ENCODE measurements at regions not wholly inside any gene's neighbourhood (a gene's known extent, or its start where the extent isn't known, plus 50 kb on each side); places are given as distances from the start of the nearest gene placed in this dataset.

DNA sequence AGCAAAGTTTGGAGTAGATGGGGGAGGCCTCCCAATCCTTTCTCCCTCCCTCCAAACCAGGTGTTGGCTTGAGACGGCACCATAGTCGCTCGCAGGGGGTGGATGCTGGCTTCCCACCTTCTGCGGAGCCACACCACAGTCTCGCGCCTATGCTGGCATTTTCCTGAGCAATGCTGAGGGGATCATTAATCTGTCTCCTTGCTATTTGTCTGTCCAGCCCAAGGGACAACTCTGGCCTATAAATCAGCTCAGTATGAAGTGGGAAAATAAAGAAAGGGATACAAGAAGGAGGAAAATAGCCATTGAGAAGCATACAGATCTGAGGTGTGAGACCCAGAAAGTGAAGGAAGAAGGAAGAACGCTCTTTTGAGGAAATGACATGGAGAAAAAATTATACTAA is 53.5 kb upstream of the CADM1 start:
- no peak for DNase-seq (ENCODE audit: low spot score)
- POLR2A ChIA-PET: no interaction called here
- CTCF ChIA-PET (ENCODE audit: low intra/inter-chr PET ratio, low total read pairs): no interaction called here
- no TSS peak for BruUV-seq (replicated peaks)
- H3K4me1 ChIP-seq (ENCODE audit: insufficient read depth, low read length): peaks cover 17% of the 10 kb centered on the region
- H3K9ac ChIP-seq (ENCODE audit: insufficient read depth, low read depth, low read length): no peak overlapping the region
- H2AFZ ChIP-seq (ENCODE audit: low read length): no peak overlapping the region
- H3K27ac ChIP-seq (ENCODE audit: extremely low read length, insufficient read depth, low read length): no peak overlapping the region
- no peak overlapping the region for H3K4me2 ChIP-seq (ENCODE audit: low read depth, low read length)
- no peaks in the 10 kb centered on the region for H3K79me2 ChIP-seq (ENCODE audit: insufficient read depth, low read length)
- no peaks in the 10 kb centered on the region for H3K36me3 ChIP-seq (replicated peaks in 1 of 2; ENCODE audit: control insufficient read depth in 1 of 2, insufficient read depth in 2 of 2, low read length in 2 of 2)
- no peaks in the 10 kb centered on the region for H3K27me3 ChIP-seq (ENCODE audit: control insufficient read depth in 1 of 2, insufficient read depth in 2 of 2, low read length in 2 of 2)
- TF ChIP-seq, protein P1, sequence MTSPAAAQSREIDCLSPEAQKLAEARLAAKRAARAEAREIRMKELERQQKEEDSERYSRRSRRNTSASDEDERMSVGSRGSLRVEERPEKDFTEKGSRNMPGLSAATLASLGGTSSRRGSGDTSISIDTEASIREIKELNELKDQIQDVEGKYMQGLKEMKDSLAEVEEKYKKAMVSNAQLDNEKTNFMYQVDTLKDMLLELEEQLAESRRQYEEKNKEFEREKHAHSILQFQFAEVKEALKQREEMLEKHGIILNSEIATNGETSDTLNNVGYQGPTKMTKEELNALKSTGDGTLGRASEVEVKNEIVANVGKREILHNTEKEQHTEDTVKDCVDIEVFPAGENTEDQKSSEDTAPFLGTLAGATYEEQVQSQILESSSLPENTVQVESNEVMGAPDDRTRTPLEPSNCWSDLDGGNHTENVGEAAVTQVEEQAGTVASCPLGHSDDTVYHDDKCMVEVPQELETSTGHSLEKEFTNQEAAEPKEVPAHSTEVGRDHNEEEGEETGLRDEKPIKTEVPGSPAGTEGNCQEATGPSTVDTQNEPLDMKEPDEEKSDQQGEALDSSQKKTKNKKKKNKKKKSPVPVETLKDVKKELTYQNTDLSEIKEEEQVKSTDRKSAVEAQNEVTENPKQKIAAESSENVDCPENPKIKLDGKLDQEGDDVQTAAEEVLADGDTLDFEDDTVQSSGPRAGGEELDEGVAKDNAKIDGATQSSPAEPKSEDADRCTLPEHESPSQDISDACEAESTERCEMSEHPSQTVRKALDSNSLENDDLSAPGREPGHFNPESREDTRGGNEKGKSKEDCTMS (CRISPR knock-in tag; conservative IDR thresholded peaks at IDR 0.05): no peak
- TF ChIP-seq STAG1 (CRISPR knock-in tag; IDR thresholded peaks at IDR 0.05) (no peak), SPEN (CRISPR knock-in tag; IDR thresholded peaks at IDR 0.05; ENCODE audit: low read depth) (no peak), MYC (CRISPR knock-in tag; IDR thresholded peaks at IDR 0.05; ENCODE audit: borderline replicate concordance) (no peak), ZNF567 (CRISPR knock-in tag; IDR thresholded peaks at IDR 0.05; ENCODE audit: borderline replicate concordance) (no peak), KMT2B (CRISPR knock-in tag; IDR thresholded peaks at IDR 0.05) (no peak)
- intact Hi-C loops (cut with micrococcal nuclease; ENCODE audit: unreplicated experiment): no loop called here
- FAIRE-seq: no peak
- H4K20me1 ChIP-seq (ENCODE audit: insufficient read depth, low read length): no peaks in the 10 kb centered on the region
- in situ Hi-C loops (cut with HindIII; ENCODE audit: extremely low pct_ligation_motif_present, low pct_unique_long_range_greater_than_20kb): no loop called here
- H3K4me3 ChIP-seq (replicated peaks in 1 of 3; ENCODE audit: insufficient read depth in 1 of 3, low read depth in 2 of 3, low read length in 3 of 3): no peak overlapping the region
- WGBS (ENCODE audit: low lambda C conversion rate): 68% methylated on average over 7 of the region's 7 CpGs
- ATAC-seq: no peak
- H3K9me3 ChIP-seq (ENCODE audit: low read length): no peaks in the 10 kb centered on the region

DNA sequence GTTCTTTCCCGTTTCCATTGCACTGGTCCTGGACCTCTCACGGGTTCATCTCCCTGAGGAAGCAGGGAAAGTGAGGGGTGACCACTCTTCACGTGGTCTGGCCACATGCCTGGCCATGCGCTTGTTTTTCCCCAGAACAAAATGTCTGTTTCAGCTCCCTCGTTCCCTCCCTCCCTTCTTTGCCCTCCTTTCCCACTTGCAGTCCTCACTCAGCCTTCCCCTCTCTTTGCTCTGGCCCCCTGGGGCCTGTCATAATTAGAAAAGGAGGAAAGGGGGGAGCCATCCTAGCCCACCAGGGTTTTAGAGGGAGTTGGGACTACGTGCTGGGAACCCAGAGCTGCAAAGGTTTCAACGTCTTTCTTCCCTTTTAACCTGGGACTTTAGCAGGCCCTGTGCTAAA is 52.8 kb upstream of the CADM1 start:
- no peak for ATAC-seq
- POLR2A ChIA-PET: no interaction called here
- FAIRE-seq: no peak
- H3K9me3 ChIP-seq (ENCODE audit: low read length): no peaks in the 10 kb centered on the region
- no peaks in the 10 kb centered on the region for H3K27me3 ChIP-seq (ENCODE audit: control insufficient read depth in 1 of 2, insufficient read depth in 2 of 2, low read length in 2 of 2)
- H3K36me3 ChIP-seq (replicated peaks in 1 of 2; ENCODE audit: control insufficient read depth in 1 of 2, insufficient read depth in 2 of 2, low read length in 2 of 2): no peaks in the 10 kb centered on the region
- no peaks in the 10 kb centered on the region for H3K79me2 ChIP-seq (ENCODE audit: insufficient read depth, low read length)
- H2AFZ ChIP-seq (ENCODE audit: low read length): no peak overlapping the region
- no peak for DNase-seq (ENCODE audit: low spot score)
- H3K27ac ChIP-seq (ENCODE audit: extremely low read length, insufficient read depth, low read length): no peak overlapping the region
- H3K4me3 ChIP-seq (replicated peaks in 1 of 3; ENCODE audit: insufficient read depth in 1 of 3, low read depth in 2 of 3, low read length in 3 of 3): no peak overlapping the region
- in situ Hi-C loops (cut with HindIII; ENCODE audit: extremely low pct_ligation_motif_present, low pct_unique_long_range_greater_than_20kb): no loop called here
- WGBS (ENCODE audit: low lambda C conversion rate): 30% methylated on average over 7 of the region's 7 CpGs
- H4K20me1 ChIP-seq (ENCODE audit: insufficient read depth, low read length): no peaks in the 10 kb centered on the region
- CTCF ChIA-PET (ENCODE audit: low intra/inter-chr PET ratio, low total read pairs): no interaction called here
- no TSS peak for BruUV-seq (replicated peaks)
- no peak overlapping the region for H3K4me2 ChIP-seq (ENCODE audit: low read depth, low read length)
- peaks cover 24% of the 10 kb centered on the region for H3K4me1 ChIP-seq (ENCODE audit: insufficient read depth, low read length)
- intact Hi-C loops (cut with micrococcal nuclease; ENCODE audit: unreplicated experiment): no loop called here
- no peak overlapping the region for H3K9ac ChIP-seq (ENCODE audit: insufficient read depth, low read depth, low read length)
- no peak for TF ChIP-seq CREM (IDR thresholded peaks at IDR 0.05)
- no peak for TF ChIP-seq CREM (CRISPR knock-in tag; IDR thresholded peaks at IDR 0.05)
- no peak for TF ChIP-seq ZNF552 (CRISPR knock-in tag; IDR thresholded peaks at IDR 0.05; ENCODE audit: borderline replicate concordance)
- TF ChIP-seq ZNF446 (CRISPR knock-in tag; IDR thresholded peaks at IDR 0.05): no peak
- TF ChIP-seq, protein P2, sequence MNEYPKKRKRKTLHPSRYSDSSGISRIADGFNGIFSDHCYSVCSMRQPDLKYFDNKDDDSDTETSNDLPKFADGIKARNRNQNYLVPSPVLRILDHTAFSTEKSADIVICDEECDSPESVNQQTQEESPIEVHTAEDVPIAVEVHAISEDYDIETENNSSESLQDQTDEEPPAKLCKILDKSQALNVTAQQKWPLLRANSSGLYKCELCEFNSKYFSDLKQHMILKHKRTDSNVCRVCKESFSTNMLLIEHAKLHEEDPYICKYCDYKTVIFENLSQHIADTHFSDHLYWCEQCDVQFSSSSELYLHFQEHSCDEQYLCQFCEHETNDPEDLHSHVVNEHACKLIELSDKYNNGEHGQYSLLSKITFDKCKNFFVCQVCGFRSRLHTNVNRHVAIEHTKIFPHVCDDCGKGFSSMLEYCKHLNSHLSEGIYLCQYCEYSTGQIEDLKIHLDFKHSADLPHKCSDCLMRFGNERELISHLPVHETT (CRISPR knock-in tag; conservative IDR thresholded peaks at IDR 0.05): no peak
- no peak for TF ChIP-seq CHD2 (IDR thresholded peaks at IDR 0.05; ENCODE audit: low read depth, low read length)
- no peak for TF ChIP-seq FOXP1 (IDR thresholded peaks at IDR 0.05)
- TF ChIP-seq FOXP1 (CRISPR knock-in tag; IDR thresholded peaks at IDR 0.05): no peak
- no peak for TF ChIP-seq GATAD2A (CRISPR knock-in tag; IDR thresholded peaks at IDR 0.05)
- TF ChIP-seq, protein P3, sequence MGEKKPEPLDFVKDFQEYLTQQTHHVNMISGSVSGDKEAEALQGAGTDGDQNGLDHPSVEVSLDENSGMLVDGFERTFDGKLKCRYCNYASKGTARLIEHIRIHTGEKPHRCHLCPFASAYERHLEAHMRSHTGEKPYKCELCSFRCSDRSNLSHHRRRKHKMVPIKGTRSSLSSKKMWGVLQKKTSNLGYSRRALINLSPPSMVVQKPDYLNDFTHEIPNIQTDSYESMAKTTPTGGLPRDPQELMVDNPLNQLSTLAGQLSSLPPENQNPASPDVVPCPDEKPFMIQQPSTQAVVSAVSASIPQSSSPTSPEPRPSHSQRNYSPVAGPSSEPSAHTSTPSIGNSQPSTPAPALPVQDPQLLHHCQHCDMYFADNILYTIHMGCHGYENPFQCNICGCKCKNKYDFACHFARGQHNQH (CRISPR knock-in tag; IDR thresholded peaks at IDR 0.05): no peak
- no peak for TF ChIP-seq KLF6 (CRISPR knock-in tag; IDR thresholded peaks at IDR 0.05)
- TF ChIP-seq ZNF589 (CRISPR knock-in tag; conservative IDR thresholded peaks at IDR 0.05): no peak
- no peak for TF ChIP-seq SALL1 (CRISPR knock-in tag; IDR thresholded peaks at IDR 0.05)

All from HepG2 (cell line).